ENCODE measurements at regions not wholly inside any gene's neighbourhood (a gene's known extent, or its start where the extent isn't known, plus 50 kb on each side); places are given as distances from the start of the nearest gene placed in this dataset.

GRCh38 chr3:148534089-148534988 is 163.4 kb upstream of the AGTR1 start:
- DNase-seq (ENCODE audit: low read depth in 1 of 2, low spot score in 1 of 2): no peak
- Histone ChIP-seq H3K27ac (replicated peaks) (no peak overlapping the region), H3K4me3 (replicated peaks; ENCODE audit: insufficient read depth, low read length) (no peak overlapping the region), H3K27me3 (ENCODE audit: insufficient read depth, poor library complexity, severe bottlenecking) (no peaks in the 10 kb centered on the region)
- no peak for TF ChIP-seq POLR2AphosphoS5 (IDR thresholded peaks at IDR 0.05; ENCODE audit: low read depth)
- no peak for TF ChIP-seq GABPA (IDR thresholded peaks at IDR 0.05; ENCODE audit: low read depth)

GRCh38 chr3:148535001-148535400 is 162.7 kb upstream of the AGTR1 start:
- Histone ChIP-seq H3K27ac (replicated peaks) (no peak overlapping the region), H3K27me3 (ENCODE audit: insufficient read depth, poor library complexity, severe bottlenecking) (no peaks in the 10 kb centered on the region), H3K4me3 (replicated peaks; ENCODE audit: insufficient read depth, low read length) (no peak overlapping the region)
- TF ChIP-seq REST (IDR thresholded peaks at IDR 0.05; ENCODE audit: insufficient replicate concordance, low read depth): no peak
- TF ChIP-seq SPI1 (IDR thresholded peaks at IDR 0.05; ENCODE audit: borderline replicate concordance, low read depth): no peak
- TF ChIP-seq POLR2AphosphoS5 (IDR thresholded peaks at IDR 0.05; ENCODE audit: low read depth): no peak
- TF ChIP-seq GABPA (IDR thresholded peaks at IDR 0.05; ENCODE audit: low read depth): no peak
- TF ChIP-seq CTCF (IDR thresholded peaks at IDR 0.05; ENCODE audit: insufficient read depth, low read length): no peak
- DNase-seq (ENCODE audit: low read depth in 1 of 2, low spot score in 1 of 2): no peak

GRCh38 chr3:148540266-148540665 is 157.4 kb upstream of the AGTR1 start:
- no peak for DNase-seq (ENCODE audit: low read depth in 1 of 2, low spot score in 1 of 2)
- Histone ChIP-seq H3K4me3 (replicated peaks; ENCODE audit: insufficient read depth, low read length) (no peak overlapping the region), H3K27me3 (ENCODE audit: insufficient read depth, poor library complexity, severe bottlenecking) (no peaks in the 10 kb centered on the region), H3K27ac (replicated peaks) (no peak overlapping the region)
- TF ChIP-seq SPI1 (IDR thresholded peaks at IDR 0.05; ENCODE audit: borderline replicate concordance, low read depth) (no peak), GABPA (IDR thresholded peaks at IDR 0.05; ENCODE audit: low read depth) (no peak), REST (IDR thresholded peaks at IDR 0.05; ENCODE audit: insufficient replicate concordance, low read depth) (no peak), CTCF (IDR thresholded peaks at IDR 0.05; ENCODE audit: insufficient read depth, low read length) (no peak), POLR2AphosphoS5 (IDR thresholded peaks at IDR 0.05; ENCODE audit: low read depth) (no peak)

- Histone ChIP-seq H3K27ac (replicated peaks) (no peak overlapping the region), H3K4me3 (replicated peaks; ENCODE audit: insufficient read depth, low read length) (no peak overlapping the region), H3K27me3 (ENCODE audit: insufficient read depth, poor library complexity, severe bottlenecking) (no peaks in the 10 kb centered on the region)
- no peak for DNase-seq (ENCODE audit: low read depth in 1 of 2, low spot score in 1 of 2)
- TF ChIP-seq GABPA (IDR thresholded peaks at IDR 0.05; ENCODE audit: low read depth) (no peak), CTCF (IDR thresholded peaks at IDR 0.05; ENCODE audit: insufficient read depth, low read length) (no peak), SPI1 (IDR thresholded peaks at IDR 0.05; ENCODE audit: borderline replicate concordance, low read depth) (no peak), REST (IDR thresholded peaks at IDR 0.05; ENCODE audit: insufficient replicate concordance, low read depth) (no peak), POLR2AphosphoS5 (IDR thresholded peaks at IDR 0.05; ENCODE audit: low read depth) (no peak)
These were observed 156.9 kb upstream of the AGTR1 start for GRCh38 chr3:148540851-148541250.

Data from HL-60 (cell line).